ENCODE measurements at regions not wholly inside any gene's neighbourhood (a gene's known extent, or its start where the extent isn't known, plus 50 kb on each side); places are given as distances from the start of the nearest gene placed in this dataset.
"Not testable (repeated sequence)": the region's sequence is repeated elsewhere in the genome, so short reads cannot be mapped to it uniquely, and the experiment has no call there.

DNA sequence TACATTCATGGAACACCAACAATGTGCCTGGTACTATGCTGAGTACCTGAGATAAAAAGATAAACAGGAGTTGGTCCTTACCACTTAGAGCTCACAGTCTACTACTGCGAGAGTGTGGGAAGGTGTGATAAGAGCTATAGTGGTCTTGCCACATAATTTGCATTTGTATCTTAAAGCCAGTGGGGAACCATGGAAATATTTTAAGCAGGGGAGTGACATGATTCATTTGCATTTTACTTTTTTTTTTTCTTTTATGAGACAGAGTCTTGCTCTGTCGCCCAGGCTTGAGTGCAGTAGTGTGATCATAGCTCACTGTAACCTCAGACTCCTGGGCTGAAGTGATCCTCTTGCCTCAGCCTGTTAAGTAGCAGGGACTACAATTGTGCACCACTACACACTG, 53.6 kb downstream of the SRGAP2 start:
- H3K27ac ChIP-seq = not testable (repeated sequence)

GRCh38 chr1:206261473-206261872, 58.1 kb downstream of the SRGAP2 start:
- H3K27ac ChIP-seq = not testable (repeated sequence)

- not testable (repeated sequence) for H3K27ac ChIP-seq
These were observed 59.1 kb downstream of the SRGAP2 start for GRCh38 chr1:206262424-206262823.

DNA sequence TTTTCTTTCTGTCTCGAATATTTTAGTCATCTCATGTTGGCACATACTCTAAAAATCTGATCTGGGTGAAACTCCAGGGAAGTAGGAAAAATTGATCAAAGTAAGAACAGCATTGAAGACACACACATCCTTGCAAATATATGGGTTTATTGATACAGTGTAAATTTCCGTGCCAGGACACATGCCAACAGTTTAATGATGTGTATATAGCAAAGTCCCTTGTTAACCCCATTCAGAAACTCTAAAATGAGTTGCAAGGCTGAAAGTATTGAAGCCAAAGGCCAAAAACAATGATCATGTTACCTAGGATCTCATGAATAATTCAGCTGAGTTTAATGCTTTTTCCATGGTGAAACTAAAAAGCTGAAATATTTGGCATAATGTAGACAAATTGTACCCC, 61.6 kb downstream of the SRGAP2 start:
- H3K27ac ChIP-seq = not testable (repeated sequence)

- H3K27ac ChIP-seq = not testable (repeated sequence)
These were observed 67.8 kb downstream of the SRGAP2 start for GRCh38 chr1:206271153-206271552.

DNA sequence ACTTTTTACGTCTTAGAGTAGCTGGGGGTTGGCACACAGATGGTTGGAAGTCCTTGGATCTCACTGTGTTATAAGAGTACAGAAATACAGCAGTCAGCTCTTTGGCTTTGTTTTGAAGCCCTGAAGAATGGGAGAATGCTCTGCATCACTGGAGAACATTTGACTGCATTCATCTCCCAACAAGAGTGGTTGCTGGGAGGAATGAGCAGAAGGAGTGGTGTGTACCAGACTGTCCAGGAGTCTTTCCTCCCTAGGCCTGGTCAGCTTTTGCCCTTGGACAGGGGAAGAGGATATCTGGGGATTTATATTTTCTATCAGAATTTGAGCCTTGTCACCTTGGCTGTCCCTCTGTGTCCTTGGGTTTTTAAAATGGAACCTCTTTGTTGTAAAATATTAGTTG, 69.8 kb downstream of the SRGAP2 start:
- H3K27ac ChIP-seq = not testable (repeated sequence)

GRCh38 chr1:206276143-206276542, 72.8 kb downstream of the SRGAP2 start:
- H3K27ac ChIP-seq = not testable (repeated sequence)

DNA sequence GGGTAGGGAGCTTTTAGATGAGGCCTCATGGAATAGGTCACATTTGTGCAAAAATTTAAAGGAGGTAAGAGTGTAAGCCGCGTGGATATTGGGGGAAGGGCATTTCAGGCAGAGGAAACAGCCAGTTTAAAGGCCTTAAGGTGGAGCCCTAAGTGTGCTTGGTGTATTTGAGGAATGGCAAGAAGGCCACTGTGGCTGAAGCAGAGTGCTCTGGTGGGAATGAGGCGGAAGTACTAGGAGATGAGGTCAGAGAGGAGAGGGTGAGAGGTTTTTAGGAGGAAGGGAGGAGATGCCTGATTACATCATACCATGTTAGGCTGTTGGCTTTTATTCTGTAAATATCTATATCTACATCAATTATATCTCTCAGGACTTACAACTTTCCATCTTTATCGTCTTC, 75.3 kb downstream of the SRGAP2 start:
- not testable (repeated sequence) for H3K27ac ChIP-seq

DNA sequence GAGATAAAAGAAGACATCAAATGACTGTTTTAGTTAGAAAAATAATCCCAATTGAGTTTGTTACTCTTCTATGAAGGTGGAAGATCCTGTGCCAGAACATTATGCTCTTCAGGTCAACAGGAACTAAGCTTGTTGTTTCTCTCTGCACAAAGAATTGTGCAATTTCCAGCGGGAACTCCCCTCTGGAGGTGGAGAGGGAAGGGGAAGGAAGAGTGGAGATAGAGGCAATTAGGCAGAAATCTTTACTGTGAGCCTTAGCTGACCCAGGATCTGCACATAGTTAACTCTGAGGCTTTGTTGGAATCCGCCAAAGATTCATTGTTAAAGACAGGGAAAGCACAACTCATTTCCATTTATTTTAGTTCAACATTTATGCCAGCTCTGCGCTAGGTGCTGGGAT, 77.3 kb downstream of the SRGAP2 start:
- H3K27ac ChIP-seq = not testable (repeated sequence)

- H3K27ac ChIP-seq = not testable (repeated sequence)
These were observed 78.7 kb downstream of the SRGAP2 start for GRCh38 chr1:206281912-206282654.

DNA sequence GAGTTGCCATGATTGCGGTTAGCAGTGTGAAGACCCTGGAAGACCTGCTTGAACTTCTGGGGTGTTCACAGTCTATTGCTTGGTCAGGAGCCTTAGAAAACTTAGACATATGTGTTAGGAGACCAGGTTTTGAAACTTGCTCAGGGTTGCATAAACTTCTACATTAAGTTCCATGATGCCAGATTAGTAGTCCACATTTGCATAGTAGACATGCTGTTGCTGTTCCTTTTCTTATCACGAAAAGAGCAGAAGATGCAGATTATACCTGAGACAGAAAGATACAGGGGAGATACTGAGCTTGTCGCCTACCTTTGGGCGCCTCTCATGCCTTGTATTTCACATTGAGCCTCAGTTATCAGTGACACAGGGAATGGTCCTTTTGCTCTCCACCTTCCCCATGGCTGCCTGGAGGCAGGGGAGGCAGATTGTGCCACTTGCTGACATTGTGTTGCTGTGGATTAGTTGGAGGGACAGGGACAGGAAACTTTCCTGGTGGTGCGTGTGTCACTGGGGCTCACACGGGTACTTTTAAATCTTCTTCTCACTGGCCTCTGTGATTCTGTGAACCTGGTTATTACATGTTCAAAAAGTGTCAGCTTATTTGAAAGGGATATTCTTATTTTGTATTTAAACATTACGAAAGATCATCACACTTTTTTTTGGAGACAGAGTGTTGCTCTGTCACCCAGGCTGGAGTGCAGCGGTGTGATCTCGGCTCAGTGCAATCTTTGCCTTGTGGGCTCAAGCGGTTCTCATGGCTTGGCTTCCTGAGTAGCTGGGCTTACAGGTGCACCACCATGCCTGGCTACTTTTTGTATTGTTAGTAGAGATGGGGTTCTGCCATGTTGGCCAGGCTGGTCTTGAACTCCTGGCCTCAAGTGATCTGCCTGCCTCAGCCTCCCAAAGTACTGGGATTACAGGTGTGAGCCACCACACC, 82.0 kb downstream of the SRGAP2 start:
- H3K27ac ChIP-seq = not testable (repeated sequence)

GRCh38 chr1:206287759-206288158, 84.4 kb downstream of the SRGAP2 start:
- not testable (repeated sequence) for H3K27ac ChIP-seq

GRCh38 chr1:206288453-206288852, 85.1 kb downstream of the SRGAP2 start:
- not testable (repeated sequence) for H3K27ac ChIP-seq

DNA sequence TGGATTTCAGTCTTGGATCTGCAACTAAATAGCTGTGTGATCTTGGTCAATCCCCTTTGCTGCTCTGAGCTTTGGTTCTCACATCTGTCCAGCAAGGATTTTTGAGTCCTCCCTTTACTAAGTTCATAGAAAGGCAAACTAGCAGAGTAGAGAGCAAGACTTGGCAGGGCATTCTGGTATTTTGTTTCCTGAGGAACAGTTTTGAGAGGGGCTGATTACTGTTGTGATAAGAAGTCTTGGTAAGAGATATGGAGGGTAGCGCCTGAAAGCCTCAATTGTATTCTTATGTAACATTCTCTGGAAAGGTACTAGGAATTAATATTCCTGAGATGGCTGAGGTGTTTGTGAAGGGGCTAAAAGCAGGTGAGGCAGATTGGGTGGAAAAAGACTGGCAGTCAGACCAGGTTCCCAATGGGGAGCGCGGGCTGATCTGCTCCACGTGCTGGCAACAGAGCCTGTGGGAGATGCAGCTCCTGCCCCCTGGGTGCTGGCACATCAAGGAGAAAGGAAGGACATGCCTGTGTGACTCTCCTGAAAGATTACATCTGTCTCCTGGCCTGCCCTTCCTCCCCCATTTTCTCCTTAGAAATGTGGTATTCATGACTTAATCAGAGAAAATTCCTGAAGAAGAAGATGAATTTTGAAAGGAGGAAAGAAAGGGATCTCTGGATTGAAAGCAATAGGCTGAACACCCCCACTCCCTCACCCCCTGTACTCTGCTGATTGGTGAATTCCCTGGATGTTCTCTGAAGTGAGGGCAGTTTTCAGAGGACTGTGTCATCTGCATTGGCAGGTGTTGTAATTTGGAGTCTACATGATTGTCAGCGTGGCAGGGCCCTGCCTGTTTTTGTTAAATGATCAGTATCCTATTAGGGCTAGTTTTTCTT, 94.0 kb downstream of the SRGAP2 start:
- H3K27ac ChIP-seq = not testable (repeated sequence)

- H3K27ac ChIP-seq = not testable (repeated sequence)
These were observed 94.7 kb downstream of the SRGAP2 start for GRCh38 chr1:206298032-206298392.

GRCh38 chr1:206299181-206299791, 95.9 kb downstream of the SRGAP2 start:
- H3K27ac ChIP-seq = not testable (repeated sequence)

DNA sequence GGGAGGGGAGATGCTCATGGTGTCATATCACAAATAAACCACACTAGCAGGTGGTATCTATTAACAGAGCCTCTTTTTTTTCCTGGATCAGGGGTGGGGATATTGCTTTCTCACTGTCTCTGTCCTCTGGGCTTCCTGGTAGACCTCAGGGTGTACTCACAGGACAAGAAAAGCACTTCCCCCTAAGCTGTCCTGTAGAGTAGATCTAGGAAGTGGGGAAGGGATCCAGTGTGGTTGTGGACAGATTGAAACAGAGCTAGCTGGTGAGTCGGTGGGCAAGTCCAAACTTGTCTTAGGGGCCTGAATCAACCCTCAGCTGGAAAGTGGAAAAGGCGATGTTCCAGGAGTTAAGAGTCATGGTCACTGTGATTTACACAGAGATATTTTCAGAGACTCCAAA, 96.6 kb downstream of the SRGAP2 start:
- H3K27ac ChIP-seq = not testable (repeated sequence)

DNA sequence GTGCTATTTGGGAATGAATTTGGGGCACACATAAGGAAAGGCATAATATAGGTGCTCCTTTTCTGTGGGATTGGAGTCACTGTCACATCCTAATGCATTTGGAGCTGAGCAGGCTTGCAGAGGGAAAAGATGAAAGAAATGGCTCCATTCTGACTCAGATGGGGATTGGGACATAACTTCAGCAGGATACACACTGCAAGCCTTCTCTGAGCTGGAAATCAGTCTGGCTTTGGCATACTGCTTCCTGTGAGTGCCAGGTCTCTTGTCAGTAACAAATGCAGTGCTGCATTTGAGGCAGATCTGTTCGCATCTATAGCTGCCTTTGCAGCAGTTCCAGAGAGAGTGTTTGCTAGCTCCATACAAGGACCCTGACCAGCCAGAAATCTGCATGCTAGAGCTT, 98.7 kb downstream of the SRGAP2 start:
- H3K27ac ChIP-seq = not testable (repeated sequence)

- not testable (repeated sequence) for H3K27ac ChIP-seq
These were observed 104.1 kb downstream of the SRGAP2 start for GRCh38 chr1:206307442-206307841.

GRCh38 chr1:206310948-206311347, 107.6 kb downstream of the SRGAP2 start:
- not testable (repeated sequence) for H3K27ac ChIP-seq

DNA sequence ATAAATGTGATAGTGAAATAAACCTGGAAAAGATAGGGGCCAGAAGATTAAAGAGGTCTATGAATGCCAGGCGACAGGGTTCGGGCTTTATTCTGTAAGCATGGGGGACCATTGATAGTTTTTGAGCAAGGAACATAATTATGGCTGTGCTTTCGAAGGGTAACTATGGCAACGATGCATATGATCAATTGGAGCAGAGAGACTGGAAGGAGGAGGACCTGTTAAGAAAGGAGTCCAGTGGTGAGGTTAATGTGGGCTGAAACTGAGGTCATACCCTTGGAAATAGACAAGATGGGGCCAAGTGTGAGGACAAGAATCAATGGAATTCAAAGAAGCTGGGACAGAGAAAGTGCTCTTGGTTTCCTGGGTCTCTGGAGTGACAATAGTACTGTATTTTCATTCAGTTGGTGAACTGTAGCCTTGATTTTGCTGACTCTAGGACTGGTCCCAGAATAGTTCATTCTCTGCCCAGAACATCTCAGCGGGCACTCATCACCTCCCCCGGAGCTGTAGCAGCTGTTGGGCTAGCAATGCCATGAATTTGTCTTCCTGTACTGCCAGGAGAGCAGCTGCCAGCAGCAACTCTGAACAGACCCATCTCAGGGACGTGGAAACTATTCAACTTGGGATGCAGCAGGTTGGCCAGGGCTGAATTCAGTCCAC, 108.4 kb downstream of the SRGAP2 start:
- not testable (repeated sequence) for H3K27ac ChIP-seq
